K562 (cell line): ENCODE measurements at regions not wholly inside any gene's neighbourhood (a gene's known extent, or its start where the extent isn't known, plus 50 kb on each side); places are given as distances from the start of the nearest gene placed in this dataset.

Source experiments
- ARNT ChIP-seq, 2 experiments: fragments of 450-650 bp; IDR thresholded peaks; 2 replicates each; pipeline ENCODE4 v1.6.1; 2016; ENCODE audit warnings: mild to moderate bottlenecking in 1 of 2
- BRD4 ChIP-seq: fragments of 200-600 bp; sonication (generic); IDR thresholded peaks from 2 replicates; pipeline ENCODE4 v1.6.1; 2017; ENCODE audit warnings: inconsistent platforms
- FOXA1 ChIP-seq: fragments of 450-650 bp; IDR thresholded peaks from 2 replicates; pipeline ENCODE4 v1.6.1; 2016; ENCODE audit warnings: mild to moderate bottlenecking, borderline replicate concordance
- HDAC2 ChIP-seq: fragments of 450-650 bp; IDR thresholded peaks from 2 replicates; pipeline ENCODE4 v1.6.1; 2016; ENCODE audit warnings: mild to moderate bottlenecking
- HOXB6 ChIP-seq: fragments of 250-450 bp; sonication (Bioruptor Pico); IDR thresholded peaks from 2 replicates; pipeline ENCODE4 v1.5.1; 2022; ENCODE audit warnings: mild to moderate bottlenecking, borderline replicate concordance
- MXD1 ChIP-seq: fragments of 250-450 bp; sonication (Bioruptor Pico); IDR thresholded peaks from 2 replicates; pipeline ENCODE4 v1.8.0; 2021; ENCODE audit warnings: borderline replicate concordance, mild to moderate bottlenecking, moderate library complexity; ENCODE audit not compliant: poor library complexity, severe bottlenecking
- POLR2A ChIP-seq: fragments of 450-650 bp; conservative IDR thresholded peaks from 2 replicates; pipeline ENCODE4 v1.6.1; 2016
- POLR2AphosphoS5 ChIP-seq: IDR thresholded peaks from 2 replicates; pipeline ENCODE4 v1.6.1; 2011; ENCODE audit warnings: mild to moderate bottlenecking, low read depth, low read length, moderate library complexity; ENCODE audit not compliant: control insufficient read depth, insufficient read depth
- TOE1 ChIP-seq, 2 experiments: fragments of 450-650 bp in 1 of 2; sonication (generic) in 1 of 2; formaldehyde crosslinking in 1 of 2; IDR thresholded peaks; 2 replicates each; pipeline versions ENCODE4 v1.7.1 to v1.8.0; 2016 to 2022; ENCODE audit warnings: borderline replicate concordance in 2 of 2, mild to moderate bottlenecking in 2 of 2, antibody characterized with exemption in 1 of 2, inconsistent platforms in 1 of 2, low read depth in 1 of 2, missing genetic modification reagents in 1 of 2, moderate library complexity in 1 of 2
- ZNF184 ChIP-seq: sonication (generic); formaldehyde crosslinking; IDR thresholded peaks from 2 replicates; pipeline ENCODE4 v1.5.0; 2020; ENCODE audit warnings: missing genetic modification reagents
- ZNF197 ChIP-seq: fragments of 200-800 bp; sonication (Bioruptor generic); IDR thresholded peaks from 2 replicates; pipeline ENCODE4 v1.6.1; 2016; ENCODE audit warnings: low read depth, missing genetic modification characterization, missing compliant biosample characterization
- TF ChIP-seq, protein P1 (sequence below), 3 experiments: IDR thresholded peaks in 2 of 3; conservative IDR thresholded peaks in 1 of 3; 2 replicates each; pipeline ENCODE4 v1.5.1; 2011 to 2012; ENCODE audit warnings: low read length in 3 of 3, mild to moderate bottlenecking in 3 of 3, control low read depth in 2 of 3, improper control_type of control experiment in 1 of 3, inconsistent platforms in 1 of 3, low read depth in 1 of 3, mixed read lengths in 1 of 3, moderate library complexity in 1 of 3; ENCODE audit not compliant: insufficient read depth in 2 of 3
- TF ChIP-seq, protein P2 (sequence below): fragments of 200-800 bp; sonication (Bioruptor generic); IDR thresholded peaks from 2 replicates; pipeline ENCODE4 v1.6.1; 2016; ENCODE audit warnings: missing genetic modification characterization, missing compliant biosample characterization

- TF ChIP-seq HOXB6 (no peak), ARNT (IDR thresholded peaks at IDR 0.05) (no peak), ZNF184 (CRISPR knock-in tag) (no peak), BRD4 (no peak), ZNF197 (CRISPR knock-in tag) (no peak), POLR2AphosphoS5 (no peak), TOE1 (IDR thresholded peaks at IDR 0.05; ENCODE audit: borderline replicate concordance) (no peak), TOE1 (CRISPR knock-in tag; IDR thresholded peaks at IDR 0.05; ENCODE audit: borderline replicate concordance, low read depth) (no peak), POLR2A (no peak), HDAC2 (no peak), FOXA1 (no peak), MXD1 (CRISPR knock-in tag) (no peak)
- TF ChIP-seq, protein P1, sequence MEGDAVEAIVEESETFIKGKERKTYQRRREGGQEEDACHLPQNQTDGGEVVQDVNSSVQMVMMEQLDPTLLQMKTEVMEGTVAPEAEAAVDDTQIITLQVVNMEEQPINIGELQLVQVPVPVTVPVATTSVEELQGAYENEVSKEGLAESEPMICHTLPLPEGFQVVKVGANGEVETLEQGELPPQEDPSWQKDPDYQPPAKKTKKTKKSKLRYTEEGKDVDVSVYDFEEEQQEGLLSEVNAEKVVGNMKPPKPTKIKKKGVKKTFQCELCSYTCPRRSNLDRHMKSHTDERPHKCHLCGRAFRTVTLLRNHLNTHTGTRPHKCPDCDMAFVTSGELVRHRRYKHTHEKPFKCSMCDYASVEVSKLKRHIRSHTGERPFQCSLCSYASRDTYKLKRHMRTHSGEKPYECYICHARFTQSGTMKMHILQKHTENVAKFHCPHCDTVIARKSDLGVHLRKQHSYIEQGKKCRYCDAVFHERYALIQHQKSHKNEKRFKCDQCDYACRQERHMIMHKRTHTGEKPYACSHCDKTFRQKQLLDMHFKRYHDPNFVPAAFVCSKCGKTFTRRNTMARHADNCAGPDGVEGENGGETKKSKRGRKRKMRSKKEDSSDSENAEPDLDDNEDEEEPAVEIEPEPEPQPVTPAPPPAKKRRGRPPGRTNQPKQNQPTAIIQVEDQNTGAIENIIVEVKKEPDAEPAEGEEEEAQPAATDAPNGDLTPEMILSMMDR (IDR thresholded peaks at IDR 0.05 in 2 of 3, conservative IDR thresholded peaks at IDR 0.05 in 1 of 3; ENCODE audit: insufficient read depth in 2 of 3, low read depth in 1 of 3, low read length in 3 of 3): no peak
- TF ChIP-seq, protein P2, sequence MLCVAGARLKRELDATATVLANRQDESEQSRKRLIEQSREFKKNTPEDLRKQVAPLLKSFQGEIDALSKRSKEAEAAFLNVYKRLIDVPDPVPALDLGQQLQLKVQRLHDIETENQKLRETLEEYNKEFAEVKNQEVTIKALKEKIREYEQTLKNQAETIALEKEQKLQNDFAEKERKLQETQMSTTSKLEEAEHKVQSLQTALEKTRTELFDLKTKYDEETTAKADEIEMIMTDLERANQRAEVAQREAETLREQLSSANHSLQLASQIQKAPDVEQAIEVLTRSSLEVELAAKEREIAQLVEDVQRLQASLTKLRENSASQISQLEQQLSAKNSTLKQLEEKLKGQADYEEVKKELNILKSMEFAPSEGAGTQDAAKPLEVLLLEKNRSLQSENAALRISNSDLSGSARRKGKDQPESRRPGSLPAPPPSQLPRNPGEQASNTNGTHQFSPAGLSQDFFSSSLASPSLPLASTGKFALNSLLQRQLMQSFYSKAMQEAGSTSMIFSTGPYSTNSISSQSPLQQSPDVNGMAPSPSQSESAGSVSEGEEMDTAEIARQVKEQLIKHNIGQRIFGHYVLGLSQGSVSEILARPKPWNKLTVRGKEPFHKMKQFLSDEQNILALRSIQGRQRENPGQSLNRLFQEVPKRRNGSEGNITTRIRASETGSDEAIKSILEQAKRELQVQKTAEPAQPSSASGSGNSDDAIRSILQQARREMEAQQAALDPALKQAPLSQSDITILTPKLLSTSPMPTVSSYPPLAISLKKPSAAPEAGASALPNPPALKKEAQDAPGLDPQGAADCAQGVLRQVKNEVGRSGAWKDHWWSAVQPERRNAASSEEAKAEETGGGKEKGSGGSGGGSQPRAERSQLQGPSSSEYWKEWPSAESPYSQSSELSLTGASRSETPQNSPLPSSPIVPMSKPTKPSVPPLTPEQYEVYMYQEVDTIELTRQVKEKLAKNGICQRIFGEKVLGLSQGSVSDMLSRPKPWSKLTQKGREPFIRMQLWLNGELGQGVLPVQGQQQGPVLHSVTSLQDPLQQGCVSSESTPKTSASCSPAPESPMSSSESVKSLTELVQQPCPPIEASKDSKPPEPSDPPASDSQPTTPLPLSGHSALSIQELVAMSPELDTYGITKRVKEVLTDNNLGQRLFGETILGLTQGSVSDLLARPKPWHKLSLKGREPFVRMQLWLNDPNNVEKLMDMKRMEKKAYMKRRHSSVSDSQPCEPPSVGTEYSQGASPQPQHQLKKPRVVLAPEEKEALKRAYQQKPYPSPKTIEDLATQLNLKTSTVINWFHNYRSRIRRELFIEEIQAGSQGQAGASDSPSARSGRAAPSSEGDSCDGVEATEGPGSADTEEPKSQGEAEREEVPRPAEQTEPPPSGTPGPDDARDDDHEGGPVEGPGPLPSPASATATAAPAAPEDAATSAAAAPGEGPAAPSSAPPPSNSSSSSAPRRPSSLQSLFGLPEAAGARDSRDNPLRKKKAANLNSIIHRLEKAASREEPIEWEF (CRISPR knock-in tag): no peak
Measured at GRCh38 chr10:105347487-105347886, 706.4 kb downstream of the SORCS3 start.
